GM21576 (cell line): ENCODE measurements at regions not wholly inside any gene's neighbourhood (a gene's known extent, or its start where the extent isn't known, plus 50 kb on each side); places are given as distances from the start of the nearest gene placed in this dataset.

Experiments used
- ATAC-seq: cut with Tn5 transposase; IDR thresholded peaks from one replicate; pipeline ENCODE4 v1.9.1; 2021; ENCODE audit warnings: mild to moderate bottlenecking, moderate library complexity; ENCODE audit not compliant: unreplicated experiment

DNA sequence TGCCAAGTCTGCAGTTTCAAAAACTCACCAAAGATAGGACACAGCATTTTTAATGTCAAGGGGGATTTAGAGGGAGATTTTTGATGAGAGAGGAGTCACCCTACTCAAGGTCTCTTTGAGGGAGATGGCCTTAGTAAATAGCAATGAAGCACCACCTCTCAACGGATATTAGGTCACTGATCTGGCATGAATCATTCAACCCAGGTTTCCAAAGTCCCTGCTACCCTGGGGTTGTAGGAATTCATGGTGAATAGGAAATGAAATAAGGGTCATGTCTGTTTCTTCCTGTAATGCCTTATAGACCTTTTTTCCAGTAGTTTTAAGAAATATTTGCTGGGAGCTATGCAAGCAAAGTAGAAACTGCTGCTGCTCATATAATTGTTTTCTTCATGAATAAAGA lies 2154.9 kb downstream of the LRRC4C start:
- no peak for ATAC-seq

DNA sequence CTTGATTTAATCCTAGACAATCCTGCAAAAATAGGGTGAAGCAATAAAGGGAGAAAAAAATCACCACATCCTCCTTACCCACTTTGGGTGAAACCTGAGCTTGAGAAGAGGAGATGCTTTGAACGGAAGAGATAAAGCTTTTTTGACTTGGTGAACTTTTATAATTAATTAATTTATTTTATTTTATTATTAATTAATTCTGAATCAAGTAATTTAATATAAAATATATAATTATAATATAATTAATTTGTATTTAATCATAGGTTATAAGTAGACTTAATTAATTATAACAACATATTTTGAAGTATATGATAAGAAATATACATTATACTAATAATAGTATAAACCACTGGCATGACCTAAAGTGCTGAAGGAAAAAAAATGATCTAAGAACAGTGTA lies 2164.8 kb downstream of the LRRC4C start:
- no peak for ATAC-seq

DNA sequence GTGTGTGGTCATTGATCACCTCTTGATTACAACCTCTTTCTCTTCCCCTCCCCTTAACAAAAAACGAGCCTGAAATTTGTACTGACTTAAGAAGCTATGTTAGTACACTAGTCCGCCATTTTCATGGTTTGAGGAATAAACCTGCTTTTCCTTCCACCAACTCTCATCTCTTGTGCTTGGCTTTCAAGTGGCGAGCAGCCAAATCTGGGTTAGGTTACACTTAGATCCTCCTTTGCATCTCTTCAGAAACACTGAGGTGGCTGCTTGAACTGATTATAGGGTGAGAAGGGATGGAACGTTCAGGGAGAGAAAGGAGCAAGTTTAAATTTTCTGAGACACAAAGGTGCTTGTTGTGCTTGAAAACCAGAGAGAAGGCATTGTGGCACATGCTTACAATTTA lies 2171.4 kb downstream of the LRRC4C start:
- ATAC-seq, result no peak

DNA sequence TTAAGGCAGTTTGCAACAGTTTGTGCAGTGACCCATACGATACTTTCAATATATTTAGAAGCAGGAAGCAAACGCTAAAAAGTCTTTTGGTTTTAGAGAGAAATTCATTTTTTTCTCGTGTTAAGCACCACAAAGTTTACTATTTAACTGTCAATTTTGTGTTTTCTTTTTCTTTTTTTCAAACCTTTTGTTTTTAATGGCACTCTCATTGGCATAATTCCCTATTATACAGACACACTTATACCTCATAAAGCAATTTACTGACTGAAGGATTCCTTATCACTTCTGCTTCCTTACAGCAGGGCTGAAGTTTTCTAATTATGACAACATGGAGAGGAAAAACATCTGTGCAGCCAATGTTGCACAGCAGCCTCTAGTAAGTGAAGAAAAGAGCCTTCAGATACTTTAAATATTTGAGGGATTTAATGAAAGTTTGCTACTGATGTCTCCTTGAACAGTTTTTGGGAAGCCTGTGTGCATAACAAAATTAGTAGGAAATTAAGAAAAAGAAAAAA lies 2191.2 kb downstream of the LRRC4C start:
- ATAC-seq, result no peak

DNA sequence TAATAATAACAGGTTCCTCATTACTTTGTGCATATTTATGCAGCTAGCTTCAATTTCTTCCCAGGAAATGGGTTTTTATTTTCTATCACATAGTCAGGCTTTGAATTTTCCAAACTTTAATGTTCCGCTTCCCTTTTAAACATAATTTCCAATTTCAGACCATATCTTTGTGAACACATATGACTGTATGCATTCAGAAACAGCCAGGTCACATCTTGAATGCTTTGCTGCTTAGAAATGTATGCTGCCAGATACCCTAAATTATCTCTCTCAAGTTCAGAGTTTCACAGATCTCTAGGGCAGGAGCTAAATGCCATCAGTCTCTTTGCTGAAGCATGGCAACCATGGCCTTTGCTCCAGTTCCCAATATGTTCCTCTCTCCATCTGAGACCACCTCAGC lies 2203.8 kb downstream of the LRRC4C start:
- ATAC-seq, result no peak

DNA sequence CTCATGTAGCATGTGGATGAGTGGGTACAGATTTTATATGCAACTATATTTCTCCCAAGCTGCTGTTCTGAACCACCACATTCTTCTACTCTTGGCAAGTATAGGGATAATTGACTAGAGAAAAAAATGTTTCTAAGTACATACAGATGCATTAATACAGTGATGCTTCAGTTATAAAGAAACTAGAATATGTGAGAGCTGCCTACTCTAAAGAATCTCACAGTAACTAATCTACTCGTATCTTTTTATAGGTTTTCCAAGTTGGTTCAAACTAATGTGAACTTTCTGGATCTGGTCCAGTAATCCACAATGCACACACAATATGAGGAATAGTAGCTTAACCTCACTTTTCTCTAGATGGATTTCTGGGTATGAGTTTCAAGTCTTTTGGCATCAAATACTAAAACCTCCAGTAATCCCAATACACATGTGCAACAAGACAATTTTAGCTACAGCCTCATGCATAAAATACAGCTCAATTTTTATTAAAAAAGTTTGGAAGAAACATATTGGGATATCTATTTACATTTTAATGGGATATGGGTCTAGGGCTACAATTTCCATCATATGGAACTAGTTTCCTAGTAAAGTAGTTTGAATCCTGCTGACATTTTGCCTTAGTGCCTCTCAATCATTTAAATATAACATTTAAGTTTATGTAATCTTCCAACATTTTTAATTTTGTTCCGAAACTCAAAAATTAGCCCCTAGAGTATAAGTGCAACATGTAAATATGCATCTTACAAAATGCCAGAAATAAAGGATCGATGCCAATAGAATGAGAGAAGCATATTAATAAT lies 2209.7 kb downstream of the LRRC4C start:
- ATAC-seq, result no peak

DNA sequence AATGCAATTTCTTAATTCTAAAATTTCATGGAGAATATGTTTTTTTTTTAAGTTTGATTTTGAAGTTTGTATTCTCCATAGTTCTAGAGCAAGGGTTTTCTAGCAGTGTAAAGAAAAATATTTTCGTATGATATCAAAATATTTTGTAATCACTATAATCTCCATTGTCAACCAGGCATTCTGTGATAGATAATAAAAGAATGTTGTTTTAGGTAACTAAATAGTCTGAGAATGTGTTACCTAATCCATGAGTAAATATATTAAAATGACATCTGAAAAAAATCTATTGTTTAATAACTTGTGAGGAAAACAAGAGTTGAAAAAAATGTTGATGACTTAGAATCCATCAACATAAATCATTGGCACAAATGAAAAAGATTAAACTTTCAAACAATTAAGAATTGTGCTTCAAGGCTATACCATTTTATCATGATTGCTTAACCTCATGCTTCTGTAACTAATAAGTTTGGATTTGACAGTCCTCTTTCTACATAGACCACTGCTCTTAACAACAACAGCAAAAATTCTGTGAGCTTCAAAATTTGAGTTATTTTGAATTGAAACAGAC lies 2211.8 kb downstream of the LRRC4C start:
- no peak for ATAC-seq

DNA sequence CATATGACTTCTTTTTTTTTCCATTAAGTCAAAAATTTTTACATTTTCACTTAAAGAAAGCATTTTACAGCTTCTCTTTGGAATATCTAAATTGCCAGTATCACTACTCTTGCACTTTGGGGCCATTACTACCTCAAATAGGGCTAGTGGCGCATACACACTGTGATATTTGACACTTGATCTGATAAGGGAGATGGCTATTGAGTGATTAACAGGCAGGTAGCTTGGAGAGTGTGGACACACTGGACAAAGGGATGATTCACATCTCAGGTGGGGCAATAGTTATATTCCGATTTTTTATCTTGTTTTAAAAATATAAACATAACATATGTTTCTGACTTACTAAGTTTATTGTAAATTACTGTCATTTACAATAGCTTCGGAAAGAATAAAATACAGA lies 2219.9 kb downstream of the LRRC4C start:
- ATAC-seq, result no peak

DNA sequence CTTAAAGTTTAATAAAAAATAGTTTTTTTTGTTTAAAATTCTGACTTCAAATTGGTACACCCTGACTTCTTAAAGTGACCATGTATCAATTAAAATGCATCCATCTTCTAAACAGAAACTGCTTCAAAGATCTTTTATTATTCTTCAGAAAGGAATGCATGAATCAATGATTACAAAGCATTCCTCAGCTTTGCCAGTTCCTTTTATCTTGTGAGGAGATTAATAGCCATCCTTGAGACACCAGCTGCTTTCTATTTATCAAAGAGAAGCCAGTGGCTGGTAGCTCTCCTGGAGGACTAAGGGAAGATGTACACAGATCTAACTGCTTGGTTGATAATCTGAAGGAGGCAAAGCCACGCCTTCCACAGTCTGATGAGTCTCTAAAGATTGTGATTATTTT lies 2222.5 kb downstream of the LRRC4C start:
- no peak for ATAC-seq

DNA sequence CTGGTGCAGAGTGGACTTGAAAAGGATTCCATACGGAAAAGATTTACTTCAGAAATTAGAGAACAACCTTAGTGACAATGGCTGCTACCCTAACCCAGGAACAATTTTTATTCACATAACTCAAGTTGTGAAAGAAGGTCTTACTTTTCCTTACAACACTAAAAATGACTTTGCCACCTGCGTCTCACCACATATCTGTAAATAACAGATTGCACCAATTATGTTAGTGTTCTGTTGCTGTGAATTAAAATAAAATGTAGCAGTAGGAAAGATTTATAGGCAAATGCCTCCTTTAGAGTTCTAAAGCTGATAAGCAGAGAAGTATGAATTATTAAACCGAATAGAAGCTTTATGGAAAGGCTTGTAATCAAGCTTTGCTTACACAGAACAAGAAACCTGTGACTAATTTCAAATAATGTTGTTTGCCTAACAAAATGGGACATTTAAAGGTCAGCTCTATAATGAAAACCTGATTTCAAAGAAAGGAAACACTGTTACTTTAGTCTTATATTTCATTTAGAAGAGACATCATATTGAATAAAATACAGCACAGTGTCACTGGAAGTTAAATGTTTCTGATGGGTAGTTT lies 2237.8 kb downstream of the LRRC4C start:
- ATAC-seq, result no peak

DNA sequence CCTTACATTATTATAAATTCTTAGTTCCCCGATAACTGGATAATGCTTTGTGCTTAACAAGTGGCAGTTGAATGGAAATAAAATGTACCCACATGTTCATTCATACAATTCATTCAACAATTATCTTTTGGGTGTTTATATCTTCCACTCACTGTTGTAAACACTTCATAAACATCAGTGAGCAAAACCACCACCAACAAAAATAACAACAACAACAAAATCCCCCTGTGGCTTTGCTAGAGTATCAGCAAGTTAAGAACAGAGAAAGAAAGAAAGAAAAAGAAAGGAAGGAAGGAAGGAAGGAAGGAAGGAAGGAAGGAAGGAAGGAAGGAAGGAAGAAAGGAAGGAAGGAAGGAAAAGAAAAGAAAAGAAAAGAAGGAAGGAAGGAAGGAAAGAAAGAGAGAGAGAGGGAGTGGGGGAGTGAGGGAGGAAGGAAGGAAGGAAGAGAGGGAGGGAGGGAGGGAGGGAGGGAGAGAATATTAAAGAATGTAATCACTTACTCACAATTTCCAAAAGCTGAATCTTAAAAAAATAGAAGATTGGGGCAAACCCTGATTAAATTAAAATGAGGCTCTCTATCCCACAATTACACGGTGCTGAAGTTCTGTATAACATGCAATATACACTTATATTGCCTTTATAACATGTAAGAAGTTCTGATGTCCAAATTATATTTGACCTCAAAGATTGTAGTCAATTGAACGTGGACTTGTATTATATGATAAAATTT lies 2238.8 kb downstream of the LRRC4C start:
- no peak for ATAC-seq

DNA sequence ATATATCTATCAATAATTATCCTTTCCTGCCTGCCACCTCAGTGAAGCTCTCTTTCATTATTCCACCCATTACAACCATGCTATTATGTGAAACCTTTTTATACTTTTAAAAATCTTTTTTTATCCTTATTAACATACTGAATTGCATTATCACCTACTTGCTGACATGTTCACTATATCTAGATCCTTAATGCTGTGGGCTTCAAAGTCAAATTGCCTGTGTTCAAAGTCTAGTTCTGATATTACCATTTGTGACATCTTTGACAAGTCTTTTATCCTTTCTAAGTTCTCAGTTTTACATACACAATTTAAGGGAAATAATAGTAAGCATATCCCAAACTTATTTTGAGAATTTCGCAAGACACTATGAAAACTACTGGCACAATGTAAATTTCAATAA lies 2239.4 kb downstream of the LRRC4C start:
- no peak for ATAC-seq

DNA sequence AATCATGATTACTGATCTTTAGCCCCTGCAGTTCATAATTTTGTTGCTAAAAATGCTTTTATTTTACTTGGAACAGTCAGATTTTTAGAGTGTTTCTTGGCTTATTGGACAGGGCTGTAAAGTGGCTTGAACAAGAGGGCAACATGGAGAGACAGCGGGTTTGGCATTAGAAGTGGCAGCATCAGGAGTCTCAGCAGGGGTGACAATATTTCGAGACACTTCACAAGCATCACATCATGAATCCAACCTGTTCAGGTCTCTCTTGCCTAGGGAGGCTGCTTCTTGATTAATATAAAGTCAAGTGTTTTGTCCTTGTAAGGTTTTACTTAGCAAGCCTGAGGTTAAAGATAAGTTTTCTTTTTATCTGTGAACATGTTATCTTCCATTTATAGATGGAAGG lies 2249.5 kb downstream of the LRRC4C start:
- no peak for ATAC-seq

DNA sequence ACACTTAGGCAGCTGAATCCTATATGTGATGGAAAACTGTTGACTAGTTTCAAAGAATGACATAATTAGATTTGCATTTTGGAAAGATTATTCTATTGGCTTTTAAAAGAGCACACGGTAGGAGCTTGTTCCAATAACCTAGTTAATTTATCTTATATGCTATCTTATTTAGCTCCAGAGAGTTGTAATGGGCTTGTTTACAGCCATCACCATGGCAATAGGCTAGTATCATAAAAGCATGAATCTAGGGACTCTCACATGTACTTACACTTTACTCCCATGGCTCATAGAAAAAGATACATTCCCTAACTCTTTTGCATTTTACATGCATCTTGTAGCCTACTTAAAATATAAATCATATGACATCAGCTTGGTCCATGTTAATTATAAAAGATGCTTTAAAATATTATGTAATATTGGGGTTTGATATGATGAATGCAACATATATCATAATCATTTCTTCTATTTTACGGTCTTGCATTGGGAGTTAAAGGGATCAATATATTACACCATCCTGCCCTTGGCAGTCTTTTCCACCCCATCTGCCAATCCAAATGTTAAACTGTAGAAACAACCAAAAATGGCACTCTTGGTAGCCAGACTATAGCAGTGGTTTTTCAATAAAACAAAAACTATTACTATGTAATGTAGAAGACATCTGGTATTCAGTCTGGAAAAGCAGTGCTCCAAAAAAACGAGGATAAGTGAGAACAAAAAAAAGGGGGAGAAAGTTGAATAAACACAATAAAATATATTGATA lies 2254.0 kb downstream of the LRRC4C start:
- ATAC-seq, result no peak

DNA sequence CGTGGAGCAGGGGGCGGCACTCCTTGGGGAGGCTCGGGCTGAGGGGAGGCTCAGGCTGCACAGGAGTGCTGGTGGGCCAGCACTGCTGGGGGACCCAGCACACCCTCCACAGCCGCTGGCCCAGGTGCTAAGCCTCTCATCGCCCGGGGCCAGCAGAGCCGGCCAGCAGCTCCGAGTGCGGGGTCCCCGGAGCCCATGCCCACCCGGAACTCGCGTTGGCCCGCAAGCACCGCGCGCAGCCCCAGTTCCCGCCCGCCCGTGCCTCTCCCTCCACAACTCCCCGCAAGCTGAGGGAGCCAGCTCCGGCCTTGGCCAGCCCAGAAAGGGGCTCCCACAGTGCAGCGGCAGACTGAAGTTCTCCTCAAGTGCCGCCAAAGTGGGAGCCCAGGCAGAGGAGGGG lies 2266.8 kb downstream of the LRRC4C start:
- no peak for ATAC-seq

DNA sequence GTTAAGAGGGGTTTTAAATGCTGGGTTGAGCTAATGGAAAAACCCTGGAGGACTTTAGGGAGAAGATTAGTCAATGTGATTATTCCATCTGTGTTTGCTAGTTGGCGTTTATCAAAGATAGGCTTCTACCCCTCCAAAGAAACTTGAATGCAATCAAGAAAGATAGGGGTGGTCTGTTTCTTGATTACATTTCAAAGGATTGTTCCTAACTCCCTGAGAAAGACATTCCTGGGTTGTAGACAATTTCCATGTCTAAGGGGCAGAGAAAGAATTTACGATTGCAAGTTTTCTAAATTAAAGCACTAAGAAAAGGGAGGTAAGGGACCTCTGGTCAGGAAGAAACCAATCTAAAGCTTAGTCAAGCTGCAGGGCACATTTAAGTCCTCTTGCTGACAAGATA lies 2268.7 kb downstream of the LRRC4C start:
- ATAC-seq, result no peak

DNA sequence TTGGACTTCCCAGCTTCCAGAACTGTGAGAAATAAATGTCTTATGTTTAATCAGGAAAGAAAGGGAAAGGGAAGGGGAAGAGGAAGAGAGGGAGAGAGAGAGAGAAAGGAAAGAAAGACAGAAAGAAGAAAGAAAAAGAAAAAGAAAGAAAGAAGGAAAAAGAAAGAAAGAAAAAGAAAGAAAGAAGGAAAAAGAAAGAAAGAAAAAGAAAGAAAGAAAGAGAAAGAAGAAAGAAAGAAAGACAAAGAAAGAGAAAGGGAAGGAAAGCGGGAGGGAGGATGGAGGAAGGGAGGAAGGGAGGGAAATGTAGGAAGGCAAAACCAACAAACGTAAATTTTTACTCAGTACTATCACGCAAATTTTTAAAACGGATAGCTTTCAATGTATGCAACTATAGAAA lies 2281.8 kb downstream of the LRRC4C start:
- ATAC-seq, result no peak

DNA sequence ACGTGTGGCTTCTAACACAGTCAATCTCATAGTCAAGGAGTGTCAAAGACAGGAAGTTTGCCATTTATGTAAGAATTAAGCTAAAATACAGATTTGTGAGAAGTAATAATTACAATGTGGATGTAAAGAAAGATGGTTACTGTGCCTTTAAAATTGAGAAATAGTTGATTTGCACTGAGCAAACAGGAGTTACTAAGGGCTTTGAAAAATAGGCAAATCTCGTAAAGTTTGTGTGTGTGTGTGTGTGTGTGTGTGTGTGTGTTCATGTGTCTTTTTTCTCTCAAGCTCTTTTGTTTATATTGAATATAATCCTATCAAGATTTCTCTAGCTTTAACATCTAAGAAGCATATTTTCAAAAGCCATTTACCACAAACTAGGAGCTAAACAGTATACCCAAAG lies 2284.5 kb downstream of the LRRC4C start:
- no peak for ATAC-seq

DNA sequence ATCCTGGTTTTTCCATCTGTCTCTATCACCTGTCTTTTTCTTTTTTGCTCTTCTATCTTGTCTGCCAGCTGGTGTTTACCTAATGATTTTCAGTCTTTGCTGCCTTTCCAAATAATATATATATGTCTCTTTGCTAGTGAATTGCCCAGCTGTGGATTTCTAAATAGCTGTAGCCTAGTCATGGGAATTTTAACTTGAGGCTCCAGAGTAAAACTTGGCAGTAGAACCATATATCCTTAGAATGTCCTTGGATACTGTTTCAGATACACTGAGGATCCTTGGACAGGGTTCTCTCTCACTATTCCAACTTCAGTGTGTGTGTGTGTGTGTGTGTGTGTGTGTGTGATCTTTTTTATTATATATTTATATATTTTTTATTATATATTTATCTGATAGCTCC lies 2285.3 kb downstream of the LRRC4C start:
- ATAC-seq, result no peak

DNA sequence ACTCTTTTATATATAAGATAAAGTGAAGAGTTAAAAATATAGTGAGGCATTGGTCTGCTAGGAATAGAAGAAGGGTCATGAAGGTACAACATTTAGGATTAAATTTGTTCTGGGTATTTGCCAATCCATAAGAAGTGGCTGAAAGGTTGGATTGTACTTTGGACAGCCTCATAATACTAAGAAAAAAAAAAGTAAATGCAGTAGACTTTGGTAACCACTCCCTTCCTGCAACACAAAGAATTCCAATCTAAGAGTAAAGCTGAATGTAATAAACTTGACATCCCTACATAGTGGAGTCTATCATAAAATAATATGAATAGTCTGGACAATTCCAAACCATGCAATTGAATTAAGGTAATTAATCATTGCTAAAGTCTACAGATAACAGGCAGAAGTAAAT lies 2294.4 kb downstream of the LRRC4C start:
- no peak for ATAC-seq

DNA sequence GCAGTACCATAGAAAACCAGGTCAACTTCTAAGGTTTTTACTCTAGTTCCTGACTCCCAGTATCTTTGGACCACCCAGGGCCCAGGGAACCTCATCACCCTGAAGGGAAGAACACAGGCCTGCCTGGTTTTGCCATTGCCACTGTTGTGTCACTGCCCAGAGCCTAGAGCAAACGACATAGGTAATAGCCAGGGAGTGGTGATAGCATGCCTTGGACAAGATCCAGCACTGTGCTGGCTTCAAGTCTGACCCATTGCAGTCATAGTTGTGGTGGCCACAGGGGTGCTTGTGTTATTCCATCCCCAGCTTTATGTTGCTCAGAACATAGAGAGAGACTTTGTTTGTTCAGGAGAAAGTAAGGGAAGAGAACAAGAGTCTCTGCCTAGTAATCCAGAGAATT lies 2310.2 kb downstream of the LRRC4C start:
- ATAC-seq, result no peak
